Sigmoid colon (tissue), 6 donors: ENCODE measurements at regions not wholly inside any gene's neighbourhood (a gene's known extent, or its start where the extent isn't known, plus 50 kb on each side); places are given as distances from the start of the nearest gene placed in this dataset.

Source experiments
- DNase-seq: peaks from one replicate; pipeline ENCODE4 v3.0.0-alpha.2; 2019
- H3K27ac ChIP-seq, 4 donors: fragments of 200-600 bp; sonication (generic); one replicate each; pipeline ENCODE4 v1.5.1; 2016 to 2019; ENCODE audit warnings: mild to moderate bottlenecking in 1 of 4
- H3K27me3 ChIP-seq, 3 donors: fragments of 200-600 bp; sonication (generic); one replicate each; pipeline ENCODE4 v1.5.1; 2019; ENCODE audit warnings: mild to moderate bottlenecking in 1 of 3
- H3K36me3 ChIP-seq, 4 donors: fragments of 200-600 bp; sonication (generic); one replicate each; pipeline ENCODE4 v1.5.1; 2016 to 2019
- H3K4me1 ChIP-seq, 4 donors: fragments of 200-600 bp; sonication (generic); one replicate each; pipeline ENCODE4 v1.5.1; 2017 to 2019
- H3K4me3 ChIP-seq, 4 donors: fragments of 200-600 bp; sonication (generic); one replicate each; pipeline ENCODE4 v1.5.1; 2017 to 2019; ENCODE audit warnings: mild to moderate bottlenecking in 2 of 4, moderate library complexity in 1 of 4
- H3K9me3 ChIP-seq, 4 donors: fragments of 200-600 bp in 3 of 4; sonication (generic) in 3 of 4; one replicate each; pipeline versions ENCODE4 v1.5.1 to v1.6.1; 2013 to 2019
- EP300 ChIP-seq, 4 donors: sonication (generic); formaldehyde crosslinking; IDR thresholded peaks; one replicate each; pipeline ENCODE4 v1.6.1; 2017; ENCODE audit warnings: antibody characterized with exemption in 4 of 4
- POLR2A ChIP-seq, 2 donors: fragments of 450-650 bp; IDR thresholded peaks; one replicate each; pipeline ENCODE4 v1.6.1; 2016; ENCODE audit warnings: antibody characterized with exemption in 2 of 2, mild to moderate bottlenecking in 2 of 2, moderate library complexity in 2 of 2
- POLR2AphosphoS5 ChIP-seq, 4 donors: sonication (generic); formaldehyde crosslinking; IDR thresholded peaks; one replicate each; pipeline ENCODE4 v1.6.1; 2017; ENCODE audit warnings: antibody characterized with exemption in 4 of 4
- WGBS, 2 donors: extraction: QIAGEN DNeasy Blood & Tissue Kit; methylation state at CpG; one replicate each; pipeline ENCODE4 v1.1.7; 2013; 5-methylcytosine and 5-hydroxymethylcytosine counted together
- intact Hi-C: fragments of 100-400 bp; cut with DNase I; formaldehyde crosslinking; loops from one replicate; pipeline ENCODE4 v1.15.1; 2023
- TF ChIP-seq, protein P1 (sequence below), 4 experiments: fragments of 450-650 bp in 3 of 4; fragments of 200-600 bp in 1 of 4; IDR thresholded peaks; one replicate each; pipeline ENCODE4 v1.5.1; 2016 to 2019; ENCODE audit warnings: antibody characterized with exemption in 4 of 4, mild to moderate bottlenecking in 3 of 4, moderate library complexity in 2 of 4
- donor health status: healthy with polysubstance abuse.
- donor health status: healthy.

DNA sequence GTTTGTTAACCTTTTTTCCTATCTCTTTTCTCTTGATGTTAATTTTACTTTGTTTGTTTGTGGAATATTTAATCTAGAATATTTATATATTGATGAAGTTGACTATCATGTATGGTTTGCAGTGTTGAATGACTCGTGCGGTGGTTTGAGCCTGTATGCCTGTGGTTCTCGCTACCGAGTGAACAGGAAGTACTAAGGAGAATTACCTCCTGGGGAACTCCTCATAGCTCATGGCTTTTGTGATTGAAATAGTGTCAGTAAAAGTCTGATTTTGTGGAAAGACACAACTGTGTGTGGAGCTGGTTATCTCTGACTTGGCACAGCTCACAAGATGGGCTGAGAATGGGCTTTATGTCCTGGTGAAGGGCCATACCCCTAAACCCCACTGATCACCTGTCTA, 498.6 kb downstream of the GLRX3 start:
- H3K36me3 ChIP-seq, result no peaks in the 10 kb centered on the region
- H3K27me3 ChIP-seq, result peaks cover 0 to 20% (median 0%) of the 10 kb centered on the region in 3 donors
- TF ChIP-seq, protein P1, sequence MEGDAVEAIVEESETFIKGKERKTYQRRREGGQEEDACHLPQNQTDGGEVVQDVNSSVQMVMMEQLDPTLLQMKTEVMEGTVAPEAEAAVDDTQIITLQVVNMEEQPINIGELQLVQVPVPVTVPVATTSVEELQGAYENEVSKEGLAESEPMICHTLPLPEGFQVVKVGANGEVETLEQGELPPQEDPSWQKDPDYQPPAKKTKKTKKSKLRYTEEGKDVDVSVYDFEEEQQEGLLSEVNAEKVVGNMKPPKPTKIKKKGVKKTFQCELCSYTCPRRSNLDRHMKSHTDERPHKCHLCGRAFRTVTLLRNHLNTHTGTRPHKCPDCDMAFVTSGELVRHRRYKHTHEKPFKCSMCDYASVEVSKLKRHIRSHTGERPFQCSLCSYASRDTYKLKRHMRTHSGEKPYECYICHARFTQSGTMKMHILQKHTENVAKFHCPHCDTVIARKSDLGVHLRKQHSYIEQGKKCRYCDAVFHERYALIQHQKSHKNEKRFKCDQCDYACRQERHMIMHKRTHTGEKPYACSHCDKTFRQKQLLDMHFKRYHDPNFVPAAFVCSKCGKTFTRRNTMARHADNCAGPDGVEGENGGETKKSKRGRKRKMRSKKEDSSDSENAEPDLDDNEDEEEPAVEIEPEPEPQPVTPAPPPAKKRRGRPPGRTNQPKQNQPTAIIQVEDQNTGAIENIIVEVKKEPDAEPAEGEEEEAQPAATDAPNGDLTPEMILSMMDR (IDR thresholded peaks at IDR 0.05), result no peak
- DNase-seq, result no peak
- WGBS, 2 donors, result 47 to 86% methylated on average over 4 of the region's 4 CpGs
- H3K9me3 ChIP-seq, result no peaks in the 10 kb centered on the region
- no peak overlapping the region for H3K27ac ChIP-seq
- intact Hi-C loops, result no loop called here
- no peaks in the 10 kb centered on the region for H3K4me1 ChIP-seq
- H3K4me3 ChIP-seq, result no peak overlapping the region

DNA sequence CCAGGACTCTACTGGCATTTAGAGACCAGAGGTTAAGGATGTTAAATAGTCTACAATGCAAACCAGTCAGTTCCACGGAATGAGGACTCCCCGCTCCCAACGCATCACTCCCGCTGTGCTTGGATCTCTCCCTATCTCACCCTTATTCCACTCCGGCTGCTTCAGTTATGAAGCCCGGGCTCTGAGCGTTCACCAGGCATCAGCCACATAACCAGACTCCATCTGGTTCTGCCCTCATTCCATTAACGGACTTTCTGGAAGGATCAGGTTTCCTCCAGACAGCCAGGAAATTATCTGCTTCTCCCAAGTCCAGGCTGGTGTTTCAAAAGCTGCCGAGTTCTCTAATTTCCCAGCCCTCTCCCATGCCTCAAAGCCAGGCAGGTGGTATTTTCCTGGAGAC, 499.3 kb downstream of the GLRX3 start:
- Histone ChIP-seq H3K27me3 (peaks cover 0 to 20% (median 0%) of the 10 kb centered on the region in 3 donors), H3K27ac (no peak overlapping the region), H3K4me3 (no peak overlapping the region), H3K9me3 (no peaks in the 10 kb centered on the region), H3K36me3 (no peaks in the 10 kb centered on the region), H3K4me1 (no peaks in the 10 kb centered on the region)
- WGBS, 2 donors, result 66 to 69% methylated on average over 9 of the region's 9 CpGs
- TF ChIP-seq EP300 (IDR thresholded peaks at IDR 0.05), result no peak
- no peak for TF ChIP-seq POLR2A (IDR thresholded peaks at IDR 0.05)
- TF ChIP-seq POLR2AphosphoS5 (IDR thresholded peaks at IDR 0.05), result no peak
- TF ChIP-seq, protein P1 (IDR thresholded peaks at IDR 0.05), result no peak
- intact Hi-C loops, result no loop called here
- DNase-seq, result no peak

DNA sequence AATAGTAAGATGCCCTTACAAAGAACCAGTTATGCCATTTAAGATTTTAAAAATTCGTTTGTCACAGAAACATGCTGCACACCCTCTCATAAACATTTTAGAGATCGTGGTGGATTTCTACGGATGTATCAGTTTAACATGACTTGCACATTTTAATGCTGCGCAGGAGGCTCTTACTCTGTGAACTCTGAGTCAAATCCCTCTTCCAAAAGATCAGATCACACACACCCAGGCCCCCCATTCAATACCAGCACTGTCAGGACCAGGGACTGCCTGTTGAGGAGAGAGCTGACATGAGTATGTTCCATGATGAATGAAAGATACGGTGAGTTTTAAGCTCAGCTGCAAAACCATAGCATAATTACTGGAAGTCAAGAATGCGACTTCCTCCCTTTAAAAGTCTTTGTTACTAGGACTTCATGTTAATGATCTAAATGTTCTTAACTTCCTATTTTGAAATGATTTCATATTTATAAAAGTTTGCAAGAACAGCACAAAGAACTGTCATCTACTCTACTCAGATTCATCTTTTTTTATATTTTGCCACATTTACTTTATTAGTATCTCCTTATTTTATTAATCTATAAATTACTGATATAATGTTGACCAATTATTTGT, 500.2 kb downstream of the GLRX3 start:
- Histone ChIP-seq H3K9me3 (no peaks in the 10 kb centered on the region), H3K27ac (no peak overlapping the region), H3K4me3 (no peak overlapping the region), H3K36me3 (no peaks in the 10 kb centered on the region), H3K27me3 (peaks cover 0 to 20% (median 0%) of the 10 kb centered on the region in 3 donors), H3K4me1 (no peaks in the 10 kb centered on the region)
- WGBS, 2 donors, result 46 to 72% methylated on average over 6 of the region's 6 CpGs
- TF ChIP-seq, protein P1 (IDR thresholded peaks at IDR 0.05), result no peak
- TF ChIP-seq POLR2AphosphoS5 (IDR thresholded peaks at IDR 0.05), result no peak
- DNase-seq, result no peak
- intact Hi-C loops, result no loop called here

DNA sequence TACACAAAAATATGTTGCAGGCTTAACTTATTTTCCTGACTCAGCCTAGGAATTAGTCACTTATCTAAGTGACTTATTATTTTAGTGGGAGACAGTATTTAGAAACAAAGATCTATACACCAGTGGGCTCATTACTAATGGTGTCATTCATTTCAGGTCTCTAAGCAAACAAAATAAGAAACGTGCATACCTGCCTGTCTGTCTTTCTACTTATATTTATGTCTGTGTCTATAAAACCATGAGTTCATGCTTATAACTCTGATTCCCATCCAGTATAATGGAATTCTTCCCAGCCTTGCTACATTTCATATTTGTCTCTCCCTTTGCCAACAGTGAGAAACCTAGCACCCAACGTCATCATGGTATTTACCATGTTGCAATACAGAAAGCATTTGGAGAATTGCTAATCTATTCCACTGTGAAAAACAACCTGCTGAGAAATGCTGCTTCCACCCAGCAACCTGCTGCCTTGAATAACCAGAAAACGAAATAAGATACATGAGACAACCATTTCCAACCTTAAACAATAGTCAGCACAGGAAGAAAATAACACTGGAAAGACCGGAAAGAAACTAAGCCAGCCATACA, 501.0 kb downstream of the GLRX3 start:
- H3K4me3 ChIP-seq, result no peak overlapping the region
- TF ChIP-seq, protein P1 (IDR thresholded peaks at IDR 0.05), result no peak
- TF ChIP-seq POLR2A (IDR thresholded peaks at IDR 0.05) (no peak), EP300 (IDR thresholded peaks at IDR 0.05) (no peak), POLR2AphosphoS5 (IDR thresholded peaks at IDR 0.05) (no peak)
- no peak for DNase-seq
- no peak overlapping the region for H3K27ac ChIP-seq
- 43 to 50% methylated on average over 4 of the region's 4 CpGs for WGBS, 2 donors
- no peaks in the 10 kb centered on the region for H3K36me3 ChIP-seq
- intact Hi-C loops, result no loop called here
- H3K9me3 ChIP-seq, result no peaks in the 10 kb centered on the region
- H3K27me3 ChIP-seq, result peaks cover 0 to 20% (median 0%) of the 10 kb centered on the region in 3 donors
- H3K4me1 ChIP-seq, result no peaks in the 10 kb centered on the region

DNA sequence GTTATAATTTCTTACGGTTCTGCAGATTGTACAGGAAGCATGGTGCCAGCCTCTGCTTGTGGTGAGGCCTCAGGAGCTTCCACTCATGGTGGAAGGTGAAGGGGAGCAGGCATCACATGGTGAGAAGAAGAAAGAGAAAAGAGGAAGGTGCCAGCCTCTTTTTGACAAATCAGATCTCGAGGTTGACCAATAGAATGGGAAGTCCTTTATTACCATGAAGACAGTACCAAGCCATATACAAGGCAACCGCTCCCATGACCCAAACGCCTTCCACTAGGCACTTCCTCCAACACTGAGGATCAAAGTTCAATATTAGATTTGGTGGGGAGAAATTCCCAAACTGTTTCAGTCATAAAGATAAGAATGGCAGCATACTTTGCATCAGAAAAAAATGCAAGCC, 502.8 kb downstream of the GLRX3 start:
- TF ChIP-seq, protein P1 (IDR thresholded peaks at IDR 0.05), result no peak
- TF ChIP-seq EP300 (IDR thresholded peaks at IDR 0.05), result no peak
- TF ChIP-seq POLR2A (IDR thresholded peaks at IDR 0.05), result no peak
- no peak for TF ChIP-seq POLR2AphosphoS5 (IDR thresholded peaks at IDR 0.05)
- Histone ChIP-seq H3K27ac (no peak overlapping the region), H3K36me3 (no peaks in the 10 kb centered on the region), H3K9me3 (no peaks in the 10 kb centered on the region), H3K27me3 (peaks cover 0 to 20% (median 0%) of the 10 kb centered on the region in 3 donors), H3K4me3 (no peak overlapping the region), H3K4me1 (no peaks in the 10 kb centered on the region)
- no peak for DNase-seq
- WGBS, 2 donors, result 44 to 60% methylated on average over 4 of the region's 4 CpGs
- intact Hi-C loops, result no loop called here
